Skin of body (tissue), 2 donors: ENCODE measurements at regions not wholly inside any gene's neighbourhood (a gene's known extent, or its start where the extent isn't known, plus 50 kb on each side); places are given as distances from the start of the nearest gene placed in this dataset. TPM values are rescaled to one million over a fixed set of nuclear protein-coding genes. Genes with fewer than 3 reads are reported as not detected.

Experiments
- DNase-seq: peaks from one replicate; lab custom pipeline; 2025; lab: John Stamatoyannopoulos, UW
- small RNA-seq: library from RNA; depleted of rRNA; stranded (forward); fragments of <200 nt; gene quantifications from one replicate; pipeline ENCODE3, GENCODE V24; 2014; ENCODE audit warnings: low replicate concordance

- no peak for DNase-seq
Observed at GRCh38 chr4:75110061-75110460, 177.1 kb downstream of the PARM1 start.

DNA sequence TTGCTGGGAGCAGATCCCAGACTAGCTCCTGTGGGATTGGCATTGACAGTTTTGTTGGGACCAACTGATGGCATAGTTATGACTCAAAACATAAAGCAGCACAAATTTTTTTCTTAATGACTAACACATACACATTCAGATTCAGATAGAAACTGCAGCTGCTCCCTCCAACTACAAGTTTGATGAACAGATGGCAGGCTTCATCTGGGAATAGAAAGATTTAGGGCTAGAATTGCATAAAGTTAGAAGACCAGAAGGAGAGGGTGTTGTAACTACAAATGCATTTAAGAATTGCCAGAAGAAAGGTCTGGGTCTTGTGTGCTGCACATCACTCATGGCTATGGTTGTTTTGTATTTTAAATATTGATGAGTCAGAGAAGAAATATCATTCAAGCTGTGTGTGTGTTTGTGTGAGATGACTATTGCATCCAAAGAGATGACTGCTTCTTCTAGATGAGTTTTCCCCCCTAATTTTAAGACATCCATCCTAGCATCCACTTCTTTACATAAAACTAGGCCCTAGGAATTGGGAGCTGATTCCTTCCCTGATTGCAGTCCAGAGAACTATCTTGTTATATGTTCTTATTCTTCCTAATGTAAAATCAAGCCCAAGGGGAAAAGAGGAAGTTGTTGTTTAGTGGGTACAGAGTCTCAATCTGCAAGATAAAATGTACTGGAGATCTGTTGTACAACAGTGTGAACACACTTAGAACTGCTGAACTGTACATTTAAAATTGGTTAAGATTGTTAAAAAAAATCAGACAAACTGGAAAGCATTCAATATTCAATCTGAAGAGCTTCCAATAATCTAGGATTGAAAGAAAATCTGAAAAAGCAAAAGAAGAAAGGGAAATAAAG, 175.1 kb downstream of the PARM1 start:
- DNase-seq, result peak; percentile 6

- DNase-seq, result no peak
Observed at GRCh38 chr4:75102787-75103085, 169.8 kb downstream of the PARM1 start.

DNA sequence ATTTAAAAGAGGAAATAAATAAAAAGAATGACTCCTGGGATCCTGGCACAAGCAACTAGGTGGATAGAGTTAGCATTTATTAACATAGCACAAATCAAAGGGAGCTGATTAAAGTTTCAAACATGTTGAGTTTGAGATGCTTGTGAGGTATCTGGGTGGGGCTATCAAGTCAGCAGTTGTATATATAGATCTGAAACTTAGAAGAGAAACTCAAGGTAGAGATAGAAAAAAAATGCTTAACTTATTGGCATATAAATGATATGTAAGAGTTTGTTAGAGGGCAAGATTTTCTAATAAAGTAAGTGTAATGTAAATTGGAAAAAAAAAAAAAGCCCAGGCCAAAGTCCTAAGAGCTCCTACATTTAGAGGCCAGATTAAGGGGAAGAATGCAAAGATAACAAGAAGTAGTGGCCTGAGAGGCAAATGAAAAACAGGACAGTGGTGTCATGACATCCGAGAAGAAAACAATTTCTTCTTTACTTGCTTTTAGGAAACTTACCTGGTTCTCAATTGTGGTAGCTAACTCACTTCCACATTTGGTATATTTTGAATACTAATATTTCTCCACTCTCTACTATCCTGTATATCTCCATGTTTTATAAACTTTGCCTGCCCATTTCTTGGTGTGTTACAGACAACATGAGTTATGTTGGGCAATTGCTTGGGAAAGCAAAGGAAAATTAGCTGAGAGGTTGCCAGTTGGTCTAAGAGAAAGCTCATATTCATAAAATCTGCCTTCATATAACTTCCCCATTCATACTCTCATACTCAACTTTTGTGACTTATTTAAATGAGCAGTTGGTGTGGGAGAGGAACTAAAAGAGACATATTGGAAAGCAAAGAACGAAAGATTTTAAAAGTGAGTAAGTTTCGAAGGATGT, 169.2 kb downstream of the PARM1 start:
- no peak for DNase-seq

Small RNA genes lying in the stretch of these regions (small RNA-seq; reads per million reads assigned to genes)
- not detected for gene AC093870.1
